HEK293 (cell line): ENCODE measurements at regions not wholly inside any gene's neighbourhood (a gene's known extent, or its start where the extent isn't known, plus 50 kb on each side); places are given as distances from the start of the nearest gene placed in this dataset.

ENCODE experiments used
- BCL11A ChIP-seq: fragments of 450-650 bp; formaldehyde crosslinking; IDR thresholded peaks from 2 replicates; pipeline ENCODE4 v1.5.1; 2016; ENCODE audit warnings: low read depth, missing biosample characterization, missing genetic modification characterization
- CTCF ChIP-seq: fragments of 450-650 bp; formaldehyde crosslinking; IDR thresholded peaks from 2 replicates; pipeline ENCODE4 v1.5.1; 2016; ENCODE audit warnings: missing biosample characterization, missing genetic modification characterization
- TCF7L2 ChIP-seq: IDR thresholded peaks from 2 replicates; pipeline ENCODE4 v1.6.1; 2011; ENCODE audit warnings: low read depth, mild to moderate bottlenecking, inconsistent platforms, low read length, moderate library complexity, borderline replicate concordance
- ZNF175 ChIP-seq: fragments of 450-650 bp; formaldehyde crosslinking; IDR thresholded peaks from 2 replicates; pipeline ENCODE4 v1.5.1; 2016; ENCODE audit warnings: missing biosample characterization, missing genetic modification characterization
- ZNF239 ChIP-seq: fragments of 450-650 bp; formaldehyde crosslinking; IDR thresholded peaks from 2 replicates; pipeline ENCODE4 v1.5.1; 2016; ENCODE audit warnings: missing biosample characterization, missing genetic modification characterization
- ZNF302 ChIP-seq: fragments of 450-650 bp; formaldehyde crosslinking; IDR thresholded peaks from 2 replicates; pipeline ENCODE4 v1.5.1; 2016; ENCODE audit warnings: missing biosample characterization, missing genetic modification characterization, low read depth

- TF ChIP-seq ZNF239 (tag by site-specific recombination): no peak
- TF ChIP-seq ZNF302 (tag by site-specific recombination): no peak
- no peak for TF ChIP-seq BCL11A (tag by site-specific recombination)
- no peak for TF ChIP-seq CTCF (tag by site-specific recombination)
- TF ChIP-seq TCF7L2: no peak
- no peak for TF ChIP-seq ZNF175 (tag by site-specific recombination)
Measured at GRCh38 chr15:66832664-66833063, 130.6 kb downstream of the SMAD6 start.
